H9 (cell line): ENCODE measurements at regions not wholly inside any gene's neighbourhood (a gene's known extent, or its start where the extent isn't known, plus 50 kb on each side); places are given as distances from the start of the nearest gene placed in this dataset.

Source experiments
- DNase-seq: peaks from one replicate; pipeline ENCODE4 v3.0.0-alpha.2; 2017
- H2AFZ ChIP-seq: one replicate; pipeline ENCODE4 v1.6.1; 2013; ENCODE audit warnings: mild to moderate bottlenecking, low read length, control low read depth, moderate library complexity
- H2AK5ac ChIP-seq: 2 replicates; pipeline ENCODE4 v1.6.1; 2013; ENCODE audit warnings: low read length, control low read depth, mixed read lengths; ENCODE audit not compliant: insufficient read length
- H2BK120ac ChIP-seq: one replicate; pipeline ENCODE4 v1.6.1; 2013; ENCODE audit warnings: low read depth, mild to moderate bottlenecking, low read length, control low read depth, inconsistent platforms; ENCODE audit not compliant: poor library complexity, severe bottlenecking
- H2BK12ac ChIP-seq: 2 replicates; pipeline ENCODE4 v1.6.1; 2013; ENCODE audit warnings: low read length, control low read depth, mixed read lengths, low read depth; ENCODE audit not compliant: insufficient read length
- H2BK15ac ChIP-seq: 2 replicates; pipeline ENCODE4 v1.6.1; 2013; ENCODE audit warnings: low read depth, low read length, control low read depth
- H2BK20ac ChIP-seq: one replicate; pipeline ENCODE4 v1.6.1; 2013; ENCODE audit warnings: low read depth, mild to moderate bottlenecking, low read length, control low read depth, inconsistent platforms; ENCODE audit not compliant: poor library complexity, severe bottlenecking
- H2BK5ac ChIP-seq: 2 replicates; pipeline ENCODE4 v1.6.1; 2013; ENCODE audit warnings: low read length, control low read depth, mixed read lengths; ENCODE audit not compliant: insufficient read length
- H3K14ac ChIP-seq: 2 replicates; pipeline ENCODE4 v1.6.1; 2013; ENCODE audit warnings: low read length, control low read depth; ENCODE audit not compliant: insufficient read depth
- H3K18ac ChIP-seq: 2 replicates; pipeline ENCODE4 v1.6.1; 2013; ENCODE audit warnings: low read depth, mild to moderate bottlenecking, mixed read lengths, low read length, control low read depth; ENCODE audit not compliant: insufficient read length
- H3K23ac ChIP-seq: 2 replicates; pipeline ENCODE4 v1.6.1; 2013; ENCODE audit warnings: low read length, control low read depth, mixed read lengths, low read depth; ENCODE audit not compliant: insufficient read length
- H3K23me2 ChIP-seq: 2 replicates; pipeline ENCODE4 v1.6.1; 2013; ENCODE audit warnings: low read depth, mild to moderate bottlenecking, mixed read lengths, low read length, control low read depth; ENCODE audit not compliant: insufficient read length, poor library complexity, severe bottlenecking
- H3K27ac ChIP-seq: 2 replicates; pipeline ENCODE4 v1.5.1; 2013; ENCODE audit warnings: low read length, control low read depth, mixed read lengths, low read depth; ENCODE audit not compliant: insufficient read length
- H3K27me3 ChIP-seq: 2 replicates; pipeline ENCODE4 v1.6.1; 2013; ENCODE audit warnings: low read length, control low read depth, inconsistent platforms; ENCODE audit not compliant: insufficient read depth
- H3K4ac ChIP-seq: 2 replicates; pipeline ENCODE4 v1.6.1; 2013; ENCODE audit warnings: low read depth, mild to moderate bottlenecking, control low read depth, inconsistent platforms, low read length, moderate library complexity
- H3K4me1 ChIP-seq: 2 replicates; pipeline ENCODE4 v1.6.1; 2013; ENCODE audit warnings: low read length, control low read depth, inconsistent platforms; ENCODE audit not compliant: insufficient read depth
- H3K4me2 ChIP-seq: 2 replicates; pipeline ENCODE4 v1.6.1; 2013; ENCODE audit warnings: low read length, control low read depth, mixed read lengths; ENCODE audit not compliant: insufficient read length, insufficient read depth
- H3K56ac ChIP-seq: 2 replicates; pipeline ENCODE4 v1.6.1; 2013; ENCODE audit warnings: low read depth, mild to moderate bottlenecking, mixed read lengths, low read length, control low read depth; ENCODE audit not compliant: insufficient read length
- H3K79me1 ChIP-seq: 2 replicates; pipeline ENCODE4 v1.6.1; 2013; ENCODE audit warnings: low read depth, mild to moderate bottlenecking, moderate library complexity, low read length, control low read depth, inconsistent platforms; ENCODE audit not compliant: insufficient read depth, poor library complexity, severe bottlenecking
- H3K79me2 ChIP-seq: 2 replicates; pipeline ENCODE4 v1.6.1; 2013; ENCODE audit warnings: low read length, control low read depth, inconsistent platforms; ENCODE audit not compliant: insufficient read depth
- H3K9ac ChIP-seq: 2 replicates; pipeline ENCODE4 v1.6.1; 2013; ENCODE audit warnings: low read length, control low read depth, mixed read lengths; ENCODE audit not compliant: insufficient read length; ENCODE audit errors: extremely low read depth
- H3K9me3 ChIP-seq: one replicate; pipeline ENCODE4 v1.6.1; 2013; ENCODE audit warnings: low read depth, low read length, inconsistent platforms; ENCODE audit not compliant: control insufficient read depth
- H3T11ph ChIP-seq: one replicate; pipeline ENCODE4 v1.6.1; 2013; ENCODE audit warnings: mild to moderate bottlenecking, low read length, control low read depth, inconsistent platforms
- H4K20me1 ChIP-seq: one replicate; pipeline ENCODE4 v1.6.1; 2013; ENCODE audit not compliant: control insufficient read depth, insufficient read length, insufficient read depth
- H4K5ac ChIP-seq: 2 replicates; pipeline ENCODE4 v1.6.1; 2013; ENCODE audit warnings: low read depth, mild to moderate bottlenecking, mixed read lengths, low read length, control low read depth; ENCODE audit not compliant: insufficient read length
- H4K8ac ChIP-seq: replicated peaks from 2 replicates; pipeline ENCODE4 v1.6.1; 2013; ENCODE audit warnings: low read length, control low read depth, mixed read lengths, low read depth; ENCODE audit not compliant: insufficient read length
- H4K91ac ChIP-seq: 2 replicates; pipeline ENCODE4 v1.6.1; 2013; ENCODE audit warnings: low read depth, mild to moderate bottlenecking, moderate library complexity, mixed read lengths, low read length, control low read depth; ENCODE audit not compliant: insufficient read length
- H3K27ac Mint-ChIP-seq, 3 experiments: 2 replicates in 2 of 3; 3 replicates in 1 of 3; pipeline ENCODE4 v1.8.0; 2020 to 2021; ENCODE audit warnings: mixed read lengths in 3 of 3, mild to moderate bottlenecking in 1 of 3, moderate library complexity in 1 of 3
- H3K27me3 Mint-ChIP-seq: 2 replicates; pipeline ENCODE4 v1.8.0; 2021; ENCODE audit warnings: low read depth, mild to moderate bottlenecking, moderate library complexity, mixed read lengths
- H3K36me3 Mint-ChIP-seq, 3 experiments: 2 replicates in 2 of 3; 3 replicates in 1 of 3; pipeline ENCODE4 v1.8.0; 2020 to 2021; ENCODE audit warnings: low read depth in 3 of 3, mixed read lengths in 3 of 3; ENCODE audit not compliant: insufficient read depth in 1 of 3
- H3K4me1 Mint-ChIP-seq, 2 experiments: 2 replicates each; pipeline ENCODE4 v1.8.0; 2020; ENCODE audit warnings: mixed read lengths in 2 of 2
- H3K4me3 Mint-ChIP-seq, 2 experiments: 2 replicates in 1 of 2; 3 replicates in 1 of 2; pipeline ENCODE4 v1.8.0; 2020 to 2021; ENCODE audit warnings: mild to moderate bottlenecking in 2 of 2, mixed read lengths in 2 of 2, moderate library complexity in 1 of 2
- H3K9me3 Mint-ChIP-seq, 2 experiments: 2 replicates in 1 of 2; 3 replicates in 1 of 2; pipeline ENCODE4 v1.8.0; 2020; ENCODE audit warnings: mild to moderate bottlenecking in 2 of 2, mixed read lengths in 2 of 2, moderate library complexity in 1 of 2
- CTCF ChIP-seq: fragments of 200-600 bp; sonication (generic); conservative IDR thresholded peaks from 3 replicates; pipeline ENCODE4 v1.8.0; 2021; ENCODE audit warnings: antibody characterized with exemption, mild to moderate bottlenecking

- no peak overlapping the region for H2BK15ac ChIP-seq
- Mint-ChIP-seq H3K4me3 (no peak overlapping the region), H3K27ac (no peak overlapping the region), H3K27me3 (no peaks in the 10 kb centered on the region), H3K4me1 (peaks cover 11% of the 10 kb centered on the region in 2 experiments), H3K36me3 (no peaks in the 10 kb centered on the region), H3K9me3 (no peaks in the 10 kb centered on the region; a peak in 1 of 5 replicates)
- H3K27me3 ChIP-seq, result no peaks in the 10 kb centered on the region
- no peak overlapping the region for H3K27ac ChIP-seq
- no peak overlapping the region for H3K18ac ChIP-seq
- no peak overlapping the region for H2AFZ ChIP-seq
- H4K91ac ChIP-seq, result no peak overlapping the region
- H2BK120ac ChIP-seq, result no peak overlapping the region
- no peaks in the 10 kb centered on the region for H3K79me2 ChIP-seq
- no peak overlapping the region for H3K4me2 ChIP-seq
- no peaks in the 10 kb centered on the region for H4K20me1 ChIP-seq
- H2AK5ac ChIP-seq, result no peak overlapping the region
- H3K9me3 ChIP-seq, result no peaks in the 10 kb centered on the region
- H3K23me2 ChIP-seq, result no peaks in the 10 kb centered on the region
- no peaks in the 10 kb centered on the region for H3K79me1 ChIP-seq
- no peak overlapping the region for H4K8ac ChIP-seq
- H4K5ac ChIP-seq, result no peak overlapping the region
- no peak overlapping the region for H3K9ac ChIP-seq
- H3K23ac ChIP-seq, result no peak overlapping the region
- H3K56ac ChIP-seq, result no peak overlapping the region
- peaks cover 6% of the 10 kb centered on the region; the same call in 1 of the 2 replicates for H3K4me1 ChIP-seq
- H2BK5ac ChIP-seq, result no peak overlapping the region
- no peak overlapping the region for H3K4ac ChIP-seq
- no peak overlapping the region for H2BK20ac ChIP-seq
- no peak overlapping the region for H3K14ac ChIP-seq
- H3T11ph ChIP-seq, result no peak overlapping the region
- no peak for DNase-seq
- no peak for TF ChIP-seq CTCF
- H2BK12ac ChIP-seq, result no peak overlapping the region
Measured at GRCh38 chr3:27939521-27939920, 217.4 kb upstream of the EOMES start.
